Mesenchymal stem cell (in vitro differentiated cells and primary cell): ENCODE measurements at regions not wholly inside any gene's neighbourhood (a gene's known extent, or its start where the extent isn't known, plus 50 kb on each side); places are given as distances from the start of the nearest gene placed in this dataset.

Experiments used
- DNase-seq: peaks from one replicate; pipeline ENCODE4 v3.0.0-alpha.2; 2013
- H2AFZ ChIP-seq: one replicate; pipeline ENCODE4 v1.6.1; 2013; ENCODE audit warnings: low read depth, mild to moderate bottlenecking, control low read depth, inconsistent platforms, low read length, moderate library complexity
- H2AK5ac ChIP-seq: 2 replicates; pipeline ENCODE4 v1.6.1; 2013; ENCODE audit warnings: low read length, moderate library complexity, mild to moderate bottlenecking, inconsistent platforms; ENCODE audit not compliant: severe bottlenecking
- H2BK120ac ChIP-seq: one replicate; pipeline ENCODE4 v1.6.1; 2013; ENCODE audit warnings: low read depth, mild to moderate bottlenecking, inconsistent platforms, low read length, moderate library complexity
- H2BK12ac ChIP-seq, 2 experiments: one replicate each; pipeline ENCODE4 v1.6.1; 2013; ENCODE audit warnings: inconsistent platforms in 2 of 2, low read length in 2 of 2, mild to moderate bottlenecking in 2 of 2, moderate library complexity in 2 of 2, control low read depth in 1 of 2
- H2BK15ac ChIP-seq: one replicate; pipeline ENCODE4 v1.6.1; 2013; ENCODE audit warnings: mild to moderate bottlenecking, low read depth, inconsistent platforms; ENCODE audit not compliant: poor library complexity, severe bottlenecking
- H2BK5ac ChIP-seq: 2 replicates; pipeline ENCODE4 v1.6.1; 2013; ENCODE audit warnings: low read depth, mild to moderate bottlenecking, low read length, control low read depth, inconsistent platforms; ENCODE audit not compliant: poor library complexity, severe bottlenecking
- H3K14ac ChIP-seq, 2 experiments: one replicate each; pipeline ENCODE4 v1.6.1; 2013; ENCODE audit warnings: inconsistent platforms in 2 of 2, low read length in 2 of 2, control low read depth in 1 of 2, mild to moderate bottlenecking in 1 of 2, moderate library complexity in 1 of 2
- H3K18ac ChIP-seq, 2 experiments: one replicate each; pipeline ENCODE4 v1.6.1; 2013; ENCODE audit warnings: inconsistent platforms in 2 of 2, low read length in 2 of 2, control low read depth in 1 of 2, low read depth in 1 of 2, mild to moderate bottlenecking in 1 of 2
- H3K23ac ChIP-seq, 2 experiments: one replicate each; pipeline ENCODE4 v1.6.1; 2013; ENCODE audit warnings: inconsistent platforms in 2 of 2, low read length in 2 of 2, mild to moderate bottlenecking in 2 of 2, moderate library complexity in 2 of 2, control low read depth in 1 of 2
- H3K27ac ChIP-seq: 2 replicates; pipeline ENCODE4 v1.5.1; 2013; ENCODE audit warnings: mild to moderate bottlenecking, moderate library complexity, low read length, control low read depth, inconsistent platforms; ENCODE audit not compliant: poor library complexity, severe bottlenecking
- H3K27me3 ChIP-seq, 2 experiments: 2 replicates each; pipeline versions ENCODE4 v1.6.1 to v1.7.0; 2013; ENCODE audit warnings: low read length in 2 of 2, mild to moderate bottlenecking in 2 of 2, moderate library complexity in 2 of 2, control low read depth in 1 of 2, inconsistent platforms in 1 of 2; ENCODE audit not compliant: control insufficient read depth in 1 of 2, insufficient read depth in 1 of 2
- H3K36me3 ChIP-seq, 2 experiments: 2 replicates each; pipeline versions ENCODE4 v1.6.1 to v1.7.0; 2013; ENCODE audit warnings: low read length in 2 of 2, control low read depth in 1 of 2, inconsistent platforms in 1 of 2, low read depth in 1 of 2, mild to moderate bottlenecking in 1 of 2; ENCODE audit not compliant: insufficient read depth in 2 of 2, control insufficient read depth in 1 of 2
- H3K4ac ChIP-seq, 2 experiments: one replicate each; pipeline ENCODE4 v1.6.1; 2013; ENCODE audit warnings: inconsistent platforms in 2 of 2, low read length in 2 of 2, mild to moderate bottlenecking in 2 of 2, moderate library complexity in 2 of 2, control low read depth in 1 of 2, low read depth in 1 of 2
- H3K4me1 ChIP-seq: 2 replicates; pipeline ENCODE4 v1.6.1; 2013; ENCODE audit warnings: low read depth, low read length, control low read depth; ENCODE audit not compliant: control insufficient read depth, insufficient read depth
- H3K4me2 ChIP-seq: 2 replicates; pipeline ENCODE4 v1.6.1; 2013; ENCODE audit warnings: low read length, mild to moderate bottlenecking, inconsistent platforms; ENCODE audit not compliant: poor library complexity, severe bottlenecking
- H3K4me3 ChIP-seq, 2 experiments: 2 replicates each; pipeline versions ENCODE4 v1.5.1 to v1.7.0; 2013; ENCODE audit warnings: low read length in 2 of 2, mild to moderate bottlenecking in 2 of 2, control low read depth in 1 of 2, low read depth in 1 of 2; ENCODE audit not compliant: insufficient read depth in 1 of 2
- H3K79me1 ChIP-seq: replicated peaks from 2 replicates; pipeline ENCODE4 v1.6.1; 2013; ENCODE audit warnings: mild to moderate bottlenecking, control low read depth, low read length, inconsistent platforms; ENCODE audit not compliant: poor library complexity, severe bottlenecking
- H3K9ac ChIP-seq: 2 replicates; pipeline ENCODE4 v1.7.0; 2013; ENCODE audit warnings: mild to moderate bottlenecking, low read length, moderate library complexity
- H3K9me3 ChIP-seq: 2 replicates; pipeline ENCODE4 v1.7.0; 2013; ENCODE audit warnings: mild to moderate bottlenecking, low read length; ENCODE audit not compliant: control insufficient read depth
- H4K8ac ChIP-seq: one replicate; pipeline ENCODE4 v1.6.1; 2013; ENCODE audit warnings: inconsistent platforms, mild to moderate bottlenecking, low read length, moderate library complexity
- H4K91ac ChIP-seq: one replicate; pipeline ENCODE4 v1.6.1; 2013; ENCODE audit warnings: mild to moderate bottlenecking, low read length, inconsistent platforms
- WGBS: methylation state at CpG from one replicate; pipeline ENCODE4 v1.1.7; 2013; ENCODE audit warnings: mixed read lengths; 5-methylcytosine and 5-hydroxymethylcytosine counted together

GRCh38 chr9:7659766-7660165, 139.8 kb downstream of the DMAC1 start:
- no peak overlapping the region for H2BK12ac ChIP-seq
- 95% methylated on average over 2 of the region's 4 CpGs for WGBS

GRCh38 chr9:7656636-7657035, 142.9 kb downstream of the DMAC1 start:
- no peak overlapping the region for H2BK15ac ChIP-seq
- no peak overlapping the region for H3K4me3 ChIP-seq
- H3K9ac ChIP-seq, result no peak overlapping the region
- no peaks in the 10 kb centered on the region for H3K79me1 ChIP-seq
- no peak overlapping the region for H3K4ac ChIP-seq
- no peak overlapping the region for H3K4me2 ChIP-seq
- H3K27me3 ChIP-seq, result no peaks in the 10 kb centered on the region
- no peak overlapping the region for H3K14ac ChIP-seq
- no peak overlapping the region for H4K8ac ChIP-seq
- no peak overlapping the region for H4K91ac ChIP-seq
- H2BK12ac ChIP-seq, result no peak overlapping the region
- no peak overlapping the region for H2AFZ ChIP-seq
- H2BK5ac ChIP-seq, result no peak overlapping the region
- no peak overlapping the region for H3K27ac ChIP-seq
- no peaks in the 10 kb centered on the region for H3K4me1 ChIP-seq
- H2AK5ac ChIP-seq, result no peak overlapping the region
- no peaks in the 10 kb centered on the region for H3K36me3 ChIP-seq
- H2BK120ac ChIP-seq, result no peak overlapping the region
- no peak overlapping the region for H3K23ac ChIP-seq
- H3K18ac ChIP-seq, result no peak overlapping the region
- DNase-seq, result no peak
- WGBS, result 77% methylated on average over 4 of the region's 5 CpGs
- no peaks in the 10 kb centered on the region for H3K9me3 ChIP-seq

More at GRCh38 chr9:7659766-7660165, 139.8 kb downstream of the DMAC1 start:
- Histone ChIP-seq H2BK120ac (no peak overlapping the region), H3K14ac (no peak overlapping the region), H2AK5ac (no peak overlapping the region), H3K79me1 (no peaks in the 10 kb centered on the region), H3K9ac (no peak overlapping the region), H3K27ac (no peak overlapping the region), H4K8ac (no peak overlapping the region), H4K91ac (no peak overlapping the region), H3K23ac (no peak overlapping the region), H3K4me3 (no peak overlapping the region), H2BK15ac (no peak overlapping the region), H3K18ac (no peak overlapping the region), H2BK5ac (no peak overlapping the region), H3K4ac (no peak overlapping the region), H3K9me3 (no peaks in the 10 kb centered on the region), H3K4me1 (no peaks in the 10 kb centered on the region), H3K36me3 (no peaks in the 10 kb centered on the region), H3K4me2 (no peak overlapping the region), H2AFZ (no peak overlapping the region), H3K27me3 (no peaks in the 10 kb centered on the region)
- DNase-seq, result no peak

DNA sequence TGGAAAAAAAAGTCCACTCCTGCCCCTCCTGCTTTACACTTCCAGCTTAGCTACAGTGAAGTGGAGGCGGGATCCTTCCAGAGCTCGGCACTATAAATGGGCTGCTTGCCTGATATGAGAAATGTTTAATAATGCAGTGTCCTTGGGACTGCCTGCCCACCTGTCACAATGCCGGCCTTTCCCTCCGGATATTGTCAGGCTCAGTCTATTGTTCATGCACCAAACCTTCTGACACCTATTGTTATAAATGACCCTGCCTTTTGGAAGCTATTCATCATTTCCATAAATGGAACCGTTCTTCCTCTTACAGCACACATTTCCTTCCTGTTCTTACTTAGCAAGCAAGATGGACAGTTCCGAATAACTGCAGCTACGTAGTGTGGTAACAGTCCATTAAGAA, 146.3 kb downstream of the DMAC1 start:
- Histone ChIP-seq H2BK5ac (no peak overlapping the region), H3K4me3 (no peak overlapping the region), H2BK12ac (no peak overlapping the region), H2AK5ac (no peak overlapping the region), H4K91ac (no peak overlapping the region), H2BK120ac (no peak overlapping the region), H4K8ac (no peak overlapping the region), H3K27me3 (no peaks in the 10 kb centered on the region), H3K14ac (no peak overlapping the region), H3K4me2 (no peak overlapping the region), H3K23ac (no peak overlapping the region), H3K9ac (no peak overlapping the region), H2BK15ac (no peak overlapping the region), H2AFZ (no peak overlapping the region), H3K4ac (no peak overlapping the region), H3K9me3 (no peaks in the 10 kb centered on the region), H3K79me1 (no peaks in the 10 kb centered on the region), H3K36me3 (no peaks in the 10 kb centered on the region), H3K4me1 (no peaks in the 10 kb centered on the region), H3K18ac (no peak overlapping the region), H3K27ac (no peak overlapping the region)
- 85% methylated on average over 6 of the region's 7 CpGs for WGBS
- no peak for DNase-seq

DNA sequence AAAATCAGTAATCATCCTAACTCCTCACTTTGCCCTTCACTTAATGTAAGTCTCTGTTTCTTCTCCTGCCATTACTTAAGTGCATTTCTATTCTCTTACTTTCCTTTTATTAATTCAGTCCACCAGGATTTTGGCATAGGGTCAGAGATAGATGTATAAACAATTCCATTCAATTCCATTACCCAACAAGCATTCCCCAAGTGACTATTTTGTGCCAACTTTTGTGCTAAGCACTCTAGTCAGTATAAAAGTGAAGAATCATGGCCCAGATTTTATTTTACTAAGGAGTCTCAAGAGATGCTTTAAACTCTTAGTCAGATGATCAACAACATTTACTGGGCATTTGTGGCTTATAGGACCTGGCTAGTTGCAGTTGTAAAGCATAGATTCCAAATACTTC, 159.3 kb downstream of the DMAC1 start:
- Histone ChIP-seq H3K4me2 (no peak overlapping the region), H2BK120ac (no peak overlapping the region), H3K27me3 (no peaks in the 10 kb centered on the region), H2AK5ac (no peak overlapping the region), H3K79me1 (no peaks in the 10 kb centered on the region), H3K4ac (no peak overlapping the region), H3K36me3 (no peaks in the 10 kb centered on the region), H2AFZ (no peak overlapping the region), H3K9me3 (no peaks in the 10 kb centered on the region), H2BK15ac (no peak overlapping the region), H2BK5ac (no peak overlapping the region), H3K14ac (no peak overlapping the region), H3K27ac (no peak overlapping the region), H2BK12ac (no peak overlapping the region), H3K9ac (no peak overlapping the region), H3K23ac (no peak overlapping the region), H3K4me1 (no peaks in the 10 kb centered on the region), H4K8ac (no peak overlapping the region), H4K91ac (no peak overlapping the region), H3K18ac (no peak overlapping the region), H3K4me3 (no peak overlapping the region)
- DNase-seq, result no peak
